Lung (tissue), 11 donors: ENCODE measurements at regions not wholly inside any gene's neighbourhood (a gene's known extent, or its start where the extent isn't known, plus 50 kb on each side); places are given as distances from the start of the nearest gene placed in this dataset.
A peak's percentile ranks its signal among the peaks of the same experiment; 100 is the strongest.
"Not testable (repeated sequence)": the region's sequence is repeated elsewhere in the genome, so short reads cannot be mapped to it uniquely, and the experiment has no call there.

Experiments used
- ATAC-seq: fragments of 200-7000 bp; cut with Tn5 transposase; one replicate; pipeline ENCODE4 v1.9.1; 2020; ENCODE audit warnings: moderate number of reproducible peaks; ENCODE audit not compliant: insufficient read depth, low FRiP score
- DNase-seq, 3 donors: peaks; one replicate each; pipeline ENCODE4 v3.0.0-alpha.2; 2013 to 2017
- H3K27ac ChIP-seq, 2 donors: one replicate each; pipeline ENCODE4 v1.5.1; 2013; ENCODE audit warnings: mild to moderate bottlenecking in 2 of 2, moderate library complexity in 2 of 2, control low read depth in 1 of 2, inconsistent platforms in 1 of 2, low read depth in 1 of 2, low read length in 1 of 2
- H3K27me3 ChIP-seq, 3 donors: one replicate each; pipeline ENCODE4 v1.5.1; 2013; ENCODE audit warnings: low read length in 2 of 3; ENCODE audit not compliant: control insufficient read depth in 3 of 3, insufficient read depth in 3 of 3
- H3K36me3 ChIP-seq, 4 donors: one replicate each; pipeline ENCODE4 v1.5.1; 2013; ENCODE audit warnings: low read length in 4 of 4, mild to moderate bottlenecking in 1 of 4, moderate library complexity in 1 of 4; ENCODE audit not compliant: control insufficient read depth in 4 of 4, insufficient read depth in 4 of 4
- H3K4me1 ChIP-seq, 5 donors: one replicate each; pipeline ENCODE4 v1.5.1; 2013; ENCODE audit warnings: low read length in 5 of 5, mild to moderate bottlenecking in 2 of 5, moderate library complexity in 1 of 5; ENCODE audit not compliant: control insufficient read depth in 5 of 5, insufficient read depth in 5 of 5
- H3K4me3 ChIP-seq: one replicate; pipeline ENCODE4 v1.5.1; 2013; ENCODE audit warnings: mild to moderate bottlenecking, control low read depth, moderate library complexity
- H3K9ac ChIP-seq, 2 donors: one replicate each; pipeline ENCODE4 v1.5.1; 2013; ENCODE audit warnings: low read length in 2 of 2, control low read depth in 1 of 2; ENCODE audit not compliant: insufficient read depth in 1 of 2
- H3K9me3 ChIP-seq, 4 donors: one replicate each; pipeline ENCODE4 v1.5.1; 2013; ENCODE audit warnings: low read length in 3 of 4, mild to moderate bottlenecking in 1 of 4, moderate library complexity in 1 of 4; ENCODE audit not compliant: control insufficient read depth in 4 of 4, insufficient read depth in 3 of 4
- WGBS, 2 donors: extraction: QIAGEN DNeasy Blood & Tissue Kit; methylation state at CpG; one replicate each; pipeline ENCODE4 v1.1.7; 2013; 5-methylcytosine and 5-hydroxymethylcytosine counted together
- TF ChIP-seq, protein P1 (sequence below): IDR thresholded peaks from 2 replicates; pipeline ENCODE4 v1.5.1; 2012; ENCODE audit warnings: mild to moderate bottlenecking; ENCODE audit errors: control extremely low read depth, extremely low read depth
- donor health status: control.
- donor health status: control.
- donor health status: Bipolar disorder and iron deficiency.
- donor health status: healthy.
- donor health status: DM: yes; HTN: yes; CAD: no.

DNA sequence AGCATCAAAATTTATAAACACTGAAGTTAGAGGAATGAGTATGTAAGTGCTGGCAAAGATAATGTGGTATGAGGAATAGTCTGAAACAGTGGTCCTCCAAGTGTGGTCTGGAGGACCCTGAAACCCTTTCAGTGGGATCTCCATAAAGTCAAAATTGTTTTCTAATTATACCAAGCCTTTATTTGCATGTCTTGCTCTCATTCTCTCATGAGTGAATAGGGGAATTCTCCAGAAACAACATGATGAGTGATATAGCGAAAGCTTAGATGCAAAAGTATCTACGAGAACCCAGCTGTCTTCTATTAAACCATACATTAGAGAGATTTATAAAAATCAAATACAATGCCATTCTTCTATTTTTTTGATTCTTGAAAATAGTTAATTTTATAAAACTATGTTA is 145.0 kb upstream of the RAG2 start:
- WGBS, 2 donors = 93 to 95% methylated on average over 2 of the region's 2 CpGs
- Histone ChIP-seq H3K9me3 (no peaks in the 10 kb centered on the region), H3K27me3 (no peaks in the 10 kb centered on the region), H3K27ac (no peak overlapping the region), H3K4me1 (no peaks in the 10 kb centered on the region), H3K9ac (no peak overlapping the region), H3K4me3 (no peak overlapping the region), H3K36me3 (no peaks in the 10 kb centered on the region)
- ATAC-seq = no peak
- DNase-seq = no peak
- TF ChIP-seq, protein P1, sequence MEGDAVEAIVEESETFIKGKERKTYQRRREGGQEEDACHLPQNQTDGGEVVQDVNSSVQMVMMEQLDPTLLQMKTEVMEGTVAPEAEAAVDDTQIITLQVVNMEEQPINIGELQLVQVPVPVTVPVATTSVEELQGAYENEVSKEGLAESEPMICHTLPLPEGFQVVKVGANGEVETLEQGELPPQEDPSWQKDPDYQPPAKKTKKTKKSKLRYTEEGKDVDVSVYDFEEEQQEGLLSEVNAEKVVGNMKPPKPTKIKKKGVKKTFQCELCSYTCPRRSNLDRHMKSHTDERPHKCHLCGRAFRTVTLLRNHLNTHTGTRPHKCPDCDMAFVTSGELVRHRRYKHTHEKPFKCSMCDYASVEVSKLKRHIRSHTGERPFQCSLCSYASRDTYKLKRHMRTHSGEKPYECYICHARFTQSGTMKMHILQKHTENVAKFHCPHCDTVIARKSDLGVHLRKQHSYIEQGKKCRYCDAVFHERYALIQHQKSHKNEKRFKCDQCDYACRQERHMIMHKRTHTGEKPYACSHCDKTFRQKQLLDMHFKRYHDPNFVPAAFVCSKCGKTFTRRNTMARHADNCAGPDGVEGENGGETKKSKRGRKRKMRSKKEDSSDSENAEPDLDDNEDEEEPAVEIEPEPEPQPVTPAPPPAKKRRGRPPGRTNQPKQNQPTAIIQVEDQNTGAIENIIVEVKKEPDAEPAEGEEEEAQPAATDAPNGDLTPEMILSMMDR = no peak

DNA sequence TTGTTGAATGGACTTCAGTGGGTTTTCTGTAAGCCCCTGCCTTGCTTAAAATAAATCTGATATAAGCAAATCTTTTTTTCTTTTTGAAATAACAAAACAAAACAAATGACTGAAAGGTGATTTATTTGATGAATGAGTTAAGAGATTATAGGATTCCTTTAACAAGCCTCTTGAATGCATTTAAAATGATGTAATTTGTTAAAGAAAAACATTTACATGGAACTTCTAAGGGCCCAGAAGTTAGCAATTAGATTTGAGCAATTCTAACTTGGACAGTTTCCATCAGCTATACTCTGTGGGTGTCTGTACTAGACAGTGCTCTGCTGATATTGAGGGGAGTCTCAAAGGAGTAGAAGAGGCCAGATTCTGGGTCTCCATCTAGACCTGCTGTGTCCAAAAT is 143.5 kb upstream of the RAG2 start:
- Histone ChIP-seq H3K9me3 (no peaks in the 10 kb centered on the region), H3K36me3 (no peaks in the 10 kb centered on the region), H3K4me1 (no peaks in the 10 kb centered on the region), H3K9ac (no peak overlapping the region), H3K27me3 (no peaks in the 10 kb centered on the region), H3K27ac (no peak overlapping the region), H3K4me3 (no peak overlapping the region)
- TF ChIP-seq, protein P1 = no peak
- ATAC-seq (no peak), DNase-seq (peak in 1 of 3 donors; percentile 32)

DNA sequence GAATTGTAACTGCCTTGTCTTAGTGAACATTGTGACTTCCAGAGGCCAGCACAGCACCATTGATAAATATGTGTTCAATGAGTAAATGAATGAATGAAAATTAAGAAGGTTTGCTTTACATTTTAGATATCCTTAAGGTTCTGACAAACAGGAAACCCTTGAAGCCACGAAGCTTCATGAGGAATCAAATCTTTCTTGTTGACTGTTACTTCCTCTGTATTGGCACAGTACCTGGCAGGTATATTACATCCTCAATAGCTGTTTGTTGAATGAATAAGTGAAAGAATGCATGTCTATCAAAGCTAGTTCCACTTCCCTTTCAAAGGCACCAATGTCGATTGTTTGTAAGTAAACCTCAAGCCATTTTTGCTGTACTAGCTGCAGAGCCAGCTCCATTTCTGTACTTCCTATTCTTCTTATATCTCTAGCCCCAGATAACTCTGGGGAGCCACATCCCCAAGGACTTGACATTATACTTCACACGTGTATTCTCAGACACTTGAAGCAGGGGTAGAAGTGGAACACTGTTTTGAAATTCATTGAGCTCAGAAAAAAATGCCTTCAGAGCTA is 140.3 kb upstream of the RAG2 start:
- Histone ChIP-seq H3K9ac (no peak overlapping the region), H3K36me3 (no peaks in the 10 kb centered on the region), H3K27ac (no peak overlapping the region), H3K9me3 (no peaks in the 10 kb centered on the region), H3K27me3 (no peaks in the 10 kb centered on the region), H3K4me1 (no peaks in the 10 kb centered on the region), H3K4me3 (no peak overlapping the region)
- TF ChIP-seq, protein P1 = no peak
- DNase-seq (no peak), ATAC-seq (no peak)
- WGBS, 2 donors = 13 to 16% methylated on average over 3 of the region's 3 CpGs

DNA sequence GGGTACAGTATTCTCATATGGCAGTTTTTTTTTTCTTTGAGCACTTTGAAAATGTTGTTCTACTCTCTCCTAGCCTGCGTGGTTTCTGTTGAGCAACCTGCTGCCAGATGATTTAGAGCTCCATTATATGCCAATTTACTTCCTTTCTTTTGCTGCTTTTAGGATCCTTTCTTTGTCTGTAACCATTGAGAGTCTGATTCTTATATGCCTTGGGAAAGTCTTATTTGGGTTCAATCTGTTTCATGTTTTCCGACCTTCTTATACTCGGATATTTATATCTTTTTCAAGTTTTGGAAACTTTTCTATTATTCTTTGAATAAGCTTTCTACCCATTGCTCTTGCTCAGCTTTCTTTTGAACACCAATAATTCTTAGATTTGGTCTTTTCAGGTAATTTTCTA is 138.1 kb upstream of the RAG2 start:
- Histone ChIP-seq H3K4me1 (no peaks in the 10 kb centered on the region), H3K9me3 (no peaks in the 10 kb centered on the region), H3K4me3 (no peak overlapping the region), H3K36me3 (no peaks in the 10 kb centered on the region), H3K27me3 (no peaks in the 10 kb centered on the region), H3K27ac (no peak overlapping the region), H3K9ac (no peak overlapping the region)
- WGBS, 2 donors = 72 to 81% methylated on average over 3 of the region's 3 CpGs
- TF ChIP-seq, protein P1 = no peak
- DNase-seq (no peak), ATAC-seq (no peak)

DNA sequence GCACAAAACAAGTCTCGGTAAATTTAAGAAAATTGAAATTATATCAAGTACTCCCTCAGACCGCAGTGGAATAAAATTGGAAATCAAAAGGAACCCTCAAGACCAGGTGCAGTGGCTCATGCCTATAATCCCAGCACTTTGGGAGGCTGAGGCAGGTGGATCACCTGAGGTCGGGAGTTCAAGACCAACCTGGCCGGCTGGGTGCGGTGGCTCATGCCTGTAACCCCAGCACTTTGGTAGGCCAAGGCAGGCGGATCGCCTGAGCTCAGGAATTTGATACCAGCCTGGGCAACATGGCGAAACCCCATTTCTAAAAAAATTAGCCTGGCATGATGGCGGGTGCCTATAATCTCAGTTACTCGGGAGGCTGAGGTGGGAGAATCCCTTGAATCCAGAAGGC is 135.7 kb upstream of the RAG2 start:
- not testable (repeated sequence) for H3K9me3 ChIP-seq, H3K9ac ChIP-seq, DNase-seq, H3K27me3 ChIP-seq, H3K27ac ChIP-seq, ATAC-seq, H3K4me3 ChIP-seq, H3K36me3 ChIP-seq, H3K4me1 ChIP-seq
- 91 to 98% methylated on average over 10 of the region's 10 CpGs for WGBS, 2 donors
